ENCODE measurements at regions not wholly inside any gene's neighbourhood (a gene's known extent, or its start where the extent isn't known, plus 50 kb on each side); places are given as distances from the start of the nearest gene placed in this dataset.
"Not testable (repeated sequence)": the region's sequence is repeated elsewhere in the genome, so short reads cannot be mapped to it uniquely, and the experiment has no call there.

GRCh38 chr15:98085003-98085639 is 124.6 kb downstream of the ARRDC4 start:
- no peak overlapping the region for H3K4me3 ChIP-seq (ENCODE audit: low read depth, low read length)

- H3K4me3 ChIP-seq (ENCODE audit: low read depth, low read length): not testable (repeated sequence)
These were observed 127.9 kb downstream of the ARRDC4 start for GRCh38 chr15:98088307-98088945.

GRCh38 chr15:98089352-98089751 is 128.8 kb downstream of the ARRDC4 start:
- H3K4me3 ChIP-seq (ENCODE audit: low read depth, low read length): not testable (repeated sequence)

- H3K4me3 ChIP-seq (ENCODE audit: low read depth, low read length): not testable (repeated sequence)
These were observed 137.5 kb downstream of the ARRDC4 start for GRCh38 chr15:98097986-98098385.

- not testable (repeated sequence) for H3K4me3 ChIP-seq (ENCODE audit: low read depth, low read length)
These were observed 140.1 kb downstream of the ARRDC4 start for GRCh38 chr15:98100606-98101005.

- no peak overlapping the region for H3K4me3 ChIP-seq (ENCODE audit: low read depth, low read length)
These were observed 143.1 kb downstream of the ARRDC4 start for GRCh38 chr15:98103570-98103969.

GRCh38 chr15:98104386-98105151 is 144.1 kb downstream of the ARRDC4 start:
- not testable (repeated sequence) for H3K4me3 ChIP-seq (ENCODE audit: low read depth, low read length)

- not testable (repeated sequence) for H3K4me3 ChIP-seq (ENCODE audit: low read depth, low read length)
These were observed 146.2 kb downstream of the ARRDC4 start for GRCh38 chr15:98106615-98107194.

- H3K4me3 ChIP-seq (ENCODE audit: low read depth, low read length): no peak overlapping the region
These were observed 151.3 kb downstream of the ARRDC4 start for GRCh38 chr15:98111806-98112205.

- H3K4me3 ChIP-seq (ENCODE audit: low read depth, low read length): no peak overlapping the region
These were observed 152.8 kb downstream of the ARRDC4 start for GRCh38 chr15:98113327-98113726.

GRCh38 chr15:98120561-98120960 is 160.1 kb downstream of the ARRDC4 start:
- H3K4me3 ChIP-seq (ENCODE audit: low read depth, low read length): no peak overlapping the region

- no peak overlapping the region for H3K4me3 ChIP-seq (ENCODE audit: low read depth, low read length)
These were observed 161.0 kb downstream of the ARRDC4 start for GRCh38 chr15:98121536-98121935.

GRCh38 chr15:98121957-98122356 is 161.5 kb downstream of the ARRDC4 start:
- no peak overlapping the region for H3K4me3 ChIP-seq (ENCODE audit: low read depth, low read length)

GRCh38 chr15:98123297-98123696 is 162.8 kb downstream of the ARRDC4 start:
- H3K4me3 ChIP-seq (ENCODE audit: low read depth, low read length): no peak overlapping the region

- no peak overlapping the region for H3K4me3 ChIP-seq (ENCODE audit: low read depth, low read length)
These were observed 163.3 kb downstream of the ARRDC4 start for GRCh38 chr15:98123834-98124233.

- no peak overlapping the region for H3K4me3 ChIP-seq (ENCODE audit: low read depth, low read length)
These were observed 164.1 kb downstream of the ARRDC4 start for GRCh38 chr15:98124581-98124980.

GRCh38 chr15:98126326-98127085 is 166.0 kb downstream of the ARRDC4 start:
- no peak overlapping the region for H3K4me3 ChIP-seq (ENCODE audit: low read depth, low read length)

GRCh38 chr15:98127586-98127985 is 167.1 kb downstream of the ARRDC4 start:
- H3K4me3 ChIP-seq (ENCODE audit: low read depth, low read length): no peak overlapping the region

GRCh38 chr15:98131924-98132323 is 171.4 kb downstream of the ARRDC4 start:
- no peak overlapping the region for H3K4me3 ChIP-seq (ENCODE audit: low read depth, low read length)

GRCh38 chr15:98134905-98135304 is 174.4 kb downstream of the ARRDC4 start:
- no peak overlapping the region for H3K4me3 ChIP-seq (ENCODE audit: low read depth, low read length)

GRCh38 chr15:98138910-98139309 is 178.4 kb downstream of the ARRDC4 start:
- no peak overlapping the region for H3K4me3 ChIP-seq (ENCODE audit: low read depth, low read length)
